HL-60 (cell line): ENCODE measurements at regions not wholly inside any gene's neighbourhood (a gene's known extent, or its start where the extent isn't known, plus 50 kb on each side); places are given as distances from the start of the nearest gene placed in this dataset.

ENCODE experiments used
- GABPA ChIP-seq: IDR thresholded peaks from 2 replicates; pipeline ENCODE4 v1.6.1; 2012; ENCODE audit warnings: low read depth
- POLR2AphosphoS5 ChIP-seq: IDR thresholded peaks from 2 replicates; pipeline ENCODE4 v1.6.1; 2012; ENCODE audit warnings: low read depth
- TF ChIP-seq, protein P1 (sequence below): IDR thresholded peaks from 2 replicates; pipeline ENCODE4 v1.6.1; 2012; ENCODE audit warnings: low read depth; ENCODE audit not compliant: insufficient replicate concordance
- TF ChIP-seq, protein P2 (sequence below): IDR thresholded peaks from one replicate; pipeline ENCODE4 v1.5.1; 2011; ENCODE audit warnings: low read length, control low read depth, inconsistent platforms; ENCODE audit not compliant: insufficient read depth

DNA sequence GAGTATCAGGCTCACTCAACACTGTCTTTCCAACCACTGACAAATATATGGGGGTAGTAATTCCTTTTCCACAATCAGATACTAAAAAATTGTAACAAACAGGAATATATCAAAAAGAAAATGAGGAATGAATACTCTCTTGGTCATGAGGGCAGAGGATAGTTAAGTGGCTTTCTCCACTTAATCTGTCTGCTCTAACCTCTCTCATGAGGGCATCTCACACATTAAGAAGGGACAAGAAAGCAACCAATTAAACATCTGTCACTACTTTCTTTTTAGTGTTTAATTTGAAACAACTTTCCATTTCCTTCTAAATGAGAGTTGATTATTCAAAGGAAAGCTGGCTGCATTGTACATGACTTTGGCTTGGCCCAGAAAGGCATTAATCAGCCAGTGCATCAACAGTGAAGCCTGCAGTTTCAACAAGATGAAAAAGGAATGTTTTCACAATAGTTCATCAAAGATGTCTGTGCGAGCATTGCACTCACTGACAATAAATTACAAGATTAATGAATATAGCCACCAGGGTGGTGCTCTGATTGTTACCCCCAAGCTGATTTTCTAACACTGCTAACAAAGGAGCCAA, 142.0 kb downstream of the SEC23A start:
- TF ChIP-seq, protein P1, sequence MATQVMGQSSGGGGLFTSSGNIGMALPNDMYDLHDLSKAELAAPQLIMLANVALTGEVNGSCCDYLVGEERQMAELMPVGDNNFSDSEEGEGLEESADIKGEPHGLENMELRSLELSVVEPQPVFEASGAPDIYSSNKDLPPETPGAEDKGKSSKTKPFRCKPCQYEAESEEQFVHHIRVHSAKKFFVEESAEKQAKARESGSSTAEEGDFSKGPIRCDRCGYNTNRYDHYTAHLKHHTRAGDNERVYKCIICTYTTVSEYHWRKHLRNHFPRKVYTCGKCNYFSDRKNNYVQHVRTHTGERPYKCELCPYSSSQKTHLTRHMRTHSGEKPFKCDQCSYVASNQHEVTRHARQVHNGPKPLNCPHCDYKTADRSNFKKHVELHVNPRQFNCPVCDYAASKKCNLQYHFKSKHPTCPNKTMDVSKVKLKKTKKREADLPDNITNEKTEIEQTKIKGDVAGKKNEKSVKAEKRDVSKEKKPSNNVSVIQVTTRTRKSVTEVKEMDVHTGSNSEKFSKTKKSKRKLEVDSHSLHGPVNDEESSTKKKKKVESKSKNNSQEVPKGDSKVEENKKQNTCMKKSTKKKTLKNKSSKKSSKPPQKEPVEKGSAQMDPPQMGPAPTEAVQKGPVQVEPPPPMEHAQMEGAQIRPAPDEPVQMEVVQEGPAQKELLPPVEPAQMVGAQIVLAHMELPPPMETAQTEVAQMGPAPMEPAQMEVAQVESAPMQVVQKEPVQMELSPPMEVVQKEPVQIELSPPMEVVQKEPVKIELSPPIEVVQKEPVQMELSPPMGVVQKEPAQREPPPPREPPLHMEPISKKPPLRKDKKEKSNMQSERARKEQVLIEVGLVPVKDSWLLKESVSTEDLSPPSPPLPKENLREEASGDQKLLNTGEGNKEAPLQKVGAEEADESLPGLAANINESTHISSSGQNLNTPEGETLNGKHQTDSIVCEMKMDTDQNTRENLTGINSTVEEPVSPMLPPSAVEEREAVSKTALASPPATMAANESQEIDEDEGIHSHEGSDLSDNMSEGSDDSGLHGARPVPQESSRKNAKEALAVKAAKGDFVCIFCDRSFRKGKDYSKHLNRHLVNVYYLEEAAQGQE: no peak
- TF ChIP-seq, protein P2, sequence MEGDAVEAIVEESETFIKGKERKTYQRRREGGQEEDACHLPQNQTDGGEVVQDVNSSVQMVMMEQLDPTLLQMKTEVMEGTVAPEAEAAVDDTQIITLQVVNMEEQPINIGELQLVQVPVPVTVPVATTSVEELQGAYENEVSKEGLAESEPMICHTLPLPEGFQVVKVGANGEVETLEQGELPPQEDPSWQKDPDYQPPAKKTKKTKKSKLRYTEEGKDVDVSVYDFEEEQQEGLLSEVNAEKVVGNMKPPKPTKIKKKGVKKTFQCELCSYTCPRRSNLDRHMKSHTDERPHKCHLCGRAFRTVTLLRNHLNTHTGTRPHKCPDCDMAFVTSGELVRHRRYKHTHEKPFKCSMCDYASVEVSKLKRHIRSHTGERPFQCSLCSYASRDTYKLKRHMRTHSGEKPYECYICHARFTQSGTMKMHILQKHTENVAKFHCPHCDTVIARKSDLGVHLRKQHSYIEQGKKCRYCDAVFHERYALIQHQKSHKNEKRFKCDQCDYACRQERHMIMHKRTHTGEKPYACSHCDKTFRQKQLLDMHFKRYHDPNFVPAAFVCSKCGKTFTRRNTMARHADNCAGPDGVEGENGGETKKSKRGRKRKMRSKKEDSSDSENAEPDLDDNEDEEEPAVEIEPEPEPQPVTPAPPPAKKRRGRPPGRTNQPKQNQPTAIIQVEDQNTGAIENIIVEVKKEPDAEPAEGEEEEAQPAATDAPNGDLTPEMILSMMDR: no peak
- TF ChIP-seq GABPA: no peak
- TF ChIP-seq POLR2AphosphoS5: no peak
